Right lobe of liver (tissue), 4 donors: ENCODE measurements at regions not wholly inside any gene's neighbourhood (a gene's known extent, or its start where the extent isn't known, plus 50 kb on each side); places are given as distances from the start of the nearest gene placed in this dataset.

Experiments
- CTCF ChIP-seq, 4 donors: fragments of 200-600 bp in 3 of 4; fragments of 450-650 bp in 1 of 4; IDR thresholded peaks; one replicate each; pipeline versions ENCODE4 v1.5.1 to v1.8.0; 2016 to 2022; ENCODE audit warnings: antibody characterized with exemption in 4 of 4, mild to moderate bottlenecking in 2 of 4
- POLR2A ChIP-seq: fragments of 450-650 bp; IDR thresholded peaks from one replicate; pipeline ENCODE4 v1.6.1; 2017; ENCODE audit warnings: antibody characterized with exemption, mild to moderate bottlenecking
- donor health status: DM: no; HTN: no; CAD: no.
- donor health status: DM: no; HTN: no; CAD: no.
- donor health status: DM: no; HTN: yes; CAD: no.

DNA sequence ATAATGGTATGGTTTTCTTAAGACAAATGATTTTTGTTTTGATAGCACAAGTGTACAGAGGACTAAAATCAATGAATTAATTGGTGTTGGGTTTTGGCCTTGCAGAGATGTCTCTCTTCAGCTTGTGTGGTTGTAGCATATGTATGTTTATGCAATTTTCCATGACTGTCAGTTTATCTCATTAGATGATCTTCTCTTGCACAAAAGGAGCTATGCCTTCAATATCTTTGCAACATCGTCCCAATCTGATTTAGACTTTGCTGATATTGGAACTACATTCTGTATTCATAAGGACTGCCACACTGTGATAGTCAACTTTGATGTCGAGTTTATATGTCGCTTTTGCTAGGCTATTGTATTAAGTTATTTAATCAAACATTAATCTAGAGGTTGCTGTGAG is 140.0 kb upstream of the TAF11L2 start:
- TF ChIP-seq CTCF (IDR thresholded peaks at IDR 0.05) (no peak), POLR2A (no peak)
